ENCODE measurements at regions not wholly inside any gene's neighbourhood (a gene's known extent, or its start where the extent isn't known, plus 50 kb on each side); places are given as distances from the start of the nearest gene placed in this dataset.

GRCh38 chr6:74057326-74057725 is 361.3 kb downstream of the CD109 start:
- TF ChIP-seq CTCF (IDR thresholded peaks at IDR 0.05; ENCODE audit: borderline replicate concordance, extremely low read depth, low read length, poor library complexity, severe bottlenecking) (no peak), EZH2 (IDR thresholded peaks at IDR 0.05; ENCODE audit: borderline replicate concordance, low read depth, low read length, severe bottlenecking) (no peak)
